ENCODE measurements at regions not wholly inside any gene's neighbourhood (a gene's known extent, or its start where the extent isn't known, plus 50 kb on each side); places are given as distances from the start of the nearest gene placed in this dataset.

DNA sequence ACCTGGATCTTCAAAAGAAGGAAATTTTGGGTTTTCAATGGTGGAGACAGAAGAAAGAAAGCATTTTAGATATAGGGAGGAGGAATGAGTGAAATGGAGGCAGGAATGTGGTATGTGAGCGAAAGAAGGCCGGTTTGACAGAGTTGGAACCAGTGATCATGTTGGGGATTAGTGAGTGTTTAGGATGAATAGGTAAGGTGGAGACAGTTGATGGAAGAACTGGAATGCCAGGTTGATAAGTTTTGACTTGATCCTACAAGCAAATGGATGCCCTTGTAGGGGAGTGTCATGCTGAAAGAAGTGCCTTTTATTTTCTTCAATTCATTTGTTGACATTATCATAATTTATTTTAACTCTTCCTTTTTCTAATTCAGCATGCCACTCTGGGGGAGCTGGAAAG, 207.8 kb upstream of the AMOT start:
- DNase-seq = no peak
- intact Hi-C loops (cut with DNase I; ENCODE audit: low total_unique reads) (no loop called here), in situ Hi-C loops (cut with MboI; ENCODE audit: low pct_ligation_motif_present in 1 of 4, low pct_unique_long_range_greater_than_20kb in 1 of 4, low sequenced_read_pairs in 3 of 4) (no loop called here)
- Histone ChIP-seq H3K4me1 (no peaks in the 10 kb centered on the region), H3K9me3 (no peaks in the 10 kb centered on the region), H3K27me3 (no peaks in the 10 kb centered on the region), H3K4me3 (no peak overlapping the region), H3K27ac (no peak overlapping the region), H3K36me3 (no peaks in the 10 kb centered on the region)
- 60 to 78% methylated on average over 1 to 2 of the region's 2 CpGs for WGBS, 2 donors (ENCODE audit: low coverage in 1 of 2)
- TF ChIP-seq POLR2AphosphoS5 (IDR thresholded peaks at IDR 0.05) = no peak
- TF ChIP-seq, protein P1, sequence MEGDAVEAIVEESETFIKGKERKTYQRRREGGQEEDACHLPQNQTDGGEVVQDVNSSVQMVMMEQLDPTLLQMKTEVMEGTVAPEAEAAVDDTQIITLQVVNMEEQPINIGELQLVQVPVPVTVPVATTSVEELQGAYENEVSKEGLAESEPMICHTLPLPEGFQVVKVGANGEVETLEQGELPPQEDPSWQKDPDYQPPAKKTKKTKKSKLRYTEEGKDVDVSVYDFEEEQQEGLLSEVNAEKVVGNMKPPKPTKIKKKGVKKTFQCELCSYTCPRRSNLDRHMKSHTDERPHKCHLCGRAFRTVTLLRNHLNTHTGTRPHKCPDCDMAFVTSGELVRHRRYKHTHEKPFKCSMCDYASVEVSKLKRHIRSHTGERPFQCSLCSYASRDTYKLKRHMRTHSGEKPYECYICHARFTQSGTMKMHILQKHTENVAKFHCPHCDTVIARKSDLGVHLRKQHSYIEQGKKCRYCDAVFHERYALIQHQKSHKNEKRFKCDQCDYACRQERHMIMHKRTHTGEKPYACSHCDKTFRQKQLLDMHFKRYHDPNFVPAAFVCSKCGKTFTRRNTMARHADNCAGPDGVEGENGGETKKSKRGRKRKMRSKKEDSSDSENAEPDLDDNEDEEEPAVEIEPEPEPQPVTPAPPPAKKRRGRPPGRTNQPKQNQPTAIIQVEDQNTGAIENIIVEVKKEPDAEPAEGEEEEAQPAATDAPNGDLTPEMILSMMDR (IDR thresholded peaks at IDR 0.05) = no peak
- TF ChIP-seq POLR2A (IDR thresholded peaks at IDR 0.05) = no peak
- no peak for TF ChIP-seq EP300 (IDR thresholded peaks at IDR 0.05; ENCODE audit: low read depth)

DNA sequence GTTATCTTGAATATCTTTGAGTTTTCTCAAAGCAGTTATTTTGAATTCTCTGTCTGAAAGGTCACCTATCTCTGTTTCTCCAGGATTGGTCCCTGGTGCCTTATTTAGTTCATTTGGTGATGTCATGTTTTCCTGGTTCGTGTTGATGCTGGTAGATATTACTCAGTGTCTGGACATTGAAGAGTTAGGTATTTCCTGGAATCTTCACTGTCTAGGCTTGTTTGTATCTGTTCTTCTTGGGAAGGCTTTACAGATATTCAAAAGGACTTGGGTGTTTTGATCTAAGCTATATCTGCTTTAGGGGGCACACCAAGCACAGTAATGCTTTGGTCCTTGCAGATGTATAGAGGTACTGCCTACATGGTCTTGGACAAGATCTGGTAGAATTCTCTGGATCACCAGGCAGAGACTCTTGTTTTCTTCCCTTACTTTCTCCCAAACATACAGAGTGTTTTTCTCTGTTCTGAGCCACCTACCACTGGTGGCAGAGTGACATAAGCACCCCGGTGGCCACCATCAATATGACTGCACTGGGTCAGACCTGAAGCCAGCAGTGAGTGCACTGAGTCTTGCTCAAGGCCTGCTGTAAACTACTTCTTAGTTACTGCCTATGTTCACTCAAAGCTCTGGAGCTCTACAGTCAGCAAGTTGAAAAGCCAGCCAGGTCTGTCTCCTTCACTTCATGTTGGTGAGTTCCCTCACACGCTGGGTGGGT, 193.5 kb upstream of the AMOT start:
- no peak overlapping the region for H3K27ac ChIP-seq
- no peaks in the 10 kb centered on the region for H3K36me3 ChIP-seq
- H3K9me3 ChIP-seq = no peaks in the 10 kb centered on the region
- H3K4me3 ChIP-seq = no peak overlapping the region
- DNase-seq = no peak
- no peaks in the 10 kb centered on the region for H3K27me3 ChIP-seq
- TF ChIP-seq POLR2A (IDR thresholded peaks at IDR 0.05) (no peak), POLR2AphosphoS5 (IDR thresholded peaks at IDR 0.05) (no peak), EP300 (IDR thresholded peaks at IDR 0.05; ENCODE audit: low read depth) (no peak)
- TF ChIP-seq, protein P1 (IDR thresholded peaks at IDR 0.05) = no peak
- intact Hi-C loops (cut with DNase I; ENCODE audit: low total_unique reads) (no loop called here), in situ Hi-C loops (cut with MboI; ENCODE audit: low pct_ligation_motif_present in 1 of 4, low pct_unique_long_range_greater_than_20kb in 1 of 4, low sequenced_read_pairs in 3 of 4) (no loop called here)
- no peaks in the 10 kb centered on the region for H3K4me1 ChIP-seq
- WGBS, 2 donors (ENCODE audit: low coverage in 1 of 2) = 48% methylated on average over 3 of the region's 3 CpGs; no CpG with 5 or more reads in 1 of the 2 donors

DNA sequence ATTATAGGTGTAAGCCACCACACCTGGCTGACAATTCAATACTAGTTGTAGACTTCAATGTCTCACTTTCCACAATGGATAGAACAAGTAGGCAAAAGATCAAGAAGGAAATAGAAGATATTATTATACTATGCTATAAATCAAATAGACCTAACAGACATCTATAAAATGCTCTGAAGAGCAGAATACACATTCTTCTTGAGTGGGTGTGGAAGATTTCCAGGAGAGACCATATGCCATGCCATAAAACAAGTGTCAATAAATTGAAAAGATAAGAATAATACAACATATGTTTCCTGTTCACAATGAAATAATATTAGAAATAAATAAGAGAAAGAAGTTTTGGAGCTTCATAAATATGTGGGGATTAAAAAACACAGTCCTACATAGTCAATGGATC, 179.3 kb upstream of the AMOT start:
- TF ChIP-seq POLR2A (IDR thresholded peaks at IDR 0.05) = no peak
- TF ChIP-seq POLR2AphosphoS5 (IDR thresholded peaks at IDR 0.05) = no peak
- TF ChIP-seq, protein P1 (IDR thresholded peaks at IDR 0.05) = no peak
- no peak for TF ChIP-seq EP300 (IDR thresholded peaks at IDR 0.05; ENCODE audit: low read depth)
- Histone ChIP-seq H3K36me3 (no peaks in the 10 kb centered on the region), H3K27me3 (no peaks in the 10 kb centered on the region), H3K4me1 (no peaks in the 10 kb centered on the region), H3K9me3 (no peaks in the 10 kb centered on the region), H3K4me3 (no peak overlapping the region), H3K27ac (no peak overlapping the region)
- DNase-seq = no peak
- in situ Hi-C loops (cut with MboI; ENCODE audit: low pct_ligation_motif_present in 1 of 4, low pct_unique_long_range_greater_than_20kb in 1 of 4, low sequenced_read_pairs in 3 of 4) (no loop called here), intact Hi-C loops (cut with DNase I; ENCODE audit: low total_unique reads) (no loop called here)

DNA sequence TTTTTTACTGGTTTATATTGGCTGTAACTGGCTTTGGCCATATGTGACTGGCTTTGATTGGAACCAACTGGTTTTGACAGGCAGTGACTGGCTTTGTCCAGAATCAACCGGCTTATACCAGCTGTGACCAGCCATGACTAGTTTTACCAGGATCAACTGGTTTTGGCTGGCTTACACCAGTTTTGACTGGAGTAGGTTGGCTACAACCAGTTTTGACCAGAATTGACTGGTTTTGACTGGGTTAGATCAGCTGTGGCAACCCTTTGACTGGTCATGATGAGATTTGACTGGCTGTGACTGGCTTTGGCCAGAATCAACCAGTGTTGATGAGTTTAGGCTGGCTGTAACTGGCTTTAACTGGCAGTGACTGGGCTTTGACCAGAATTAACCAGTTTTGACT, 169.2 kb upstream of the AMOT start:
- Histone ChIP-seq H3K27ac (no peak overlapping the region), H3K36me3 (no peaks in the 10 kb centered on the region), H3K27me3 (no peaks in the 10 kb centered on the region), H3K4me1 (no peaks in the 10 kb centered on the region), H3K9me3 (no peaks in the 10 kb centered on the region), H3K4me3 (no peak overlapping the region)
- 100% methylated on average over 1 of the region's 1 CpG; no CpG with 5 or more reads in 1 of the 2 donors for WGBS, 2 donors (ENCODE audit: low coverage in 1 of 2)
- TF ChIP-seq POLR2AphosphoS5 (IDR thresholded peaks at IDR 0.05) (no peak), EP300 (IDR thresholded peaks at IDR 0.05; ENCODE audit: low read depth) (no peak), POLR2A (IDR thresholded peaks at IDR 0.05) (no peak)
- TF ChIP-seq, protein P1 (IDR thresholded peaks at IDR 0.05) = no peak
- intact Hi-C loops (cut with DNase I; ENCODE audit: low total_unique reads) (no loop called here), in situ Hi-C loops (cut with MboI; ENCODE audit: low pct_ligation_motif_present in 1 of 4, low pct_unique_long_range_greater_than_20kb in 1 of 4, low sequenced_read_pairs in 3 of 4) (no loop called here)
- no peak for DNase-seq
